Heart left ventricle (tissue), 13 donors: ENCODE measurements at regions not wholly inside any gene's neighbourhood (a gene's known extent, or its start where the extent isn't known, plus 50 kb on each side); places are given as distances from the start of the nearest gene placed in this dataset.

Source experiments
- CTCF ChIP-seq, 12 donors: fragments of 200-600 bp; sonication (generic) in 4 of 12; IDR thresholded peaks; one replicate each; pipeline versions ENCODE4 v1.5.0 to v1.8.0; 2018 to 2022; ENCODE audit warnings: antibody characterized with exemption in 12 of 12, mild to moderate bottlenecking in 5 of 12
- POLR2A ChIP-seq, 2 donors: fragments of 450-650 bp; IDR thresholded peaks; one replicate each; pipeline ENCODE4 v1.6.1; 2017; ENCODE audit warnings: antibody characterized with exemption in 2 of 2, mild to moderate bottlenecking in 2 of 2, moderate library complexity in 2 of 2
- donor health status: ischemic (EF 13 %, LVEDD 7.1; RV severe dilation, severe dysfunction).
- donor health status: DM: no; HTN: yes; CAD: no.
- donor health status: DM: no; HTN: no; CAD: no.
- donor health status: ischemic (EF 25% LVEDD 6.9; RV normal size, moderate dysfunction).
- donor health status: ischemic (EF 25% LVEDD 5.7; RV mildly dilated, moderate dysfunction).
- donor health status: ischemic (EF 35%, LVEDD 5.7; RV mildly dilated, moderate dysfunction).
- donor health status: nonischemic (EF 11% LVEDD 7.7; RV severe dilation, severe dysfunction).
- donor health status: DM: yes; HTN: yes; CAD: no.
- donor health status: PGD.
- donor health status: ischemic (EF 29% LVEDD 5.4; RV normal size, mild dysfunction).
- donor health status: nonischemic (EF 23%, LVEDD 6.1; RV moderate dilation, normal function).

- TF ChIP-seq CTCF (IDR thresholded peaks at IDR 0.05) (no peak), POLR2A (IDR thresholded peaks at IDR 0.05) (no peak)
Measured at GRCh38 chr1:56125316-56125715, 454.0 kb downstream of the PLPP3 start.
